Stimulated activated effector memory CD8-positive, alpha-beta T cell treated with anti-CD3 and anti-CD28 coated beads, Interleukin-12 subunit alpha, Interleukin-12 subunit beta, amount 100 ng/mL, for 72 hours (primary cell): ENCODE measurements at regions not wholly inside any gene's neighbourhood (a gene's known extent, or its start where the extent isn't known, plus 50 kb on each side); places are given as distances from the start of the nearest gene placed in this dataset.

Experiments
- ATAC-seq: fragments of 150-1000 bp; cut with Tn5 transposase; 2 replicates; pipeline ENCODE4 v1.10.0; 2021
- DNase-seq, 2 donors: peaks; one replicate each; pipeline ENCODE4 v3.0.0; 2021 to 2022; ENCODE audit warnings: low spot score in 2 of 2
- H3K27ac Mint-ChIP-seq: one replicate; pipeline ENCODE4 v1.8.0; 2022; ENCODE audit warnings: mild to moderate bottlenecking, mixed read lengths
- H3K36me3 Mint-ChIP-seq: one replicate; pipeline ENCODE4 v1.8.0; 2022; ENCODE audit warnings: mild to moderate bottlenecking, mixed read lengths
- H3K4me1 Mint-ChIP-seq: one replicate; pipeline ENCODE4 v1.8.0; 2022; ENCODE audit warnings: mixed read lengths
- H3K4me3 Mint-ChIP-seq: one replicate; pipeline ENCODE4 v1.8.0; 2022; ENCODE audit warnings: mild to moderate bottlenecking, mixed read lengths
- H3K9me3 Mint-ChIP-seq: one replicate; pipeline ENCODE4 v1.8.0; 2022; ENCODE audit warnings: mixed read lengths

DNA sequence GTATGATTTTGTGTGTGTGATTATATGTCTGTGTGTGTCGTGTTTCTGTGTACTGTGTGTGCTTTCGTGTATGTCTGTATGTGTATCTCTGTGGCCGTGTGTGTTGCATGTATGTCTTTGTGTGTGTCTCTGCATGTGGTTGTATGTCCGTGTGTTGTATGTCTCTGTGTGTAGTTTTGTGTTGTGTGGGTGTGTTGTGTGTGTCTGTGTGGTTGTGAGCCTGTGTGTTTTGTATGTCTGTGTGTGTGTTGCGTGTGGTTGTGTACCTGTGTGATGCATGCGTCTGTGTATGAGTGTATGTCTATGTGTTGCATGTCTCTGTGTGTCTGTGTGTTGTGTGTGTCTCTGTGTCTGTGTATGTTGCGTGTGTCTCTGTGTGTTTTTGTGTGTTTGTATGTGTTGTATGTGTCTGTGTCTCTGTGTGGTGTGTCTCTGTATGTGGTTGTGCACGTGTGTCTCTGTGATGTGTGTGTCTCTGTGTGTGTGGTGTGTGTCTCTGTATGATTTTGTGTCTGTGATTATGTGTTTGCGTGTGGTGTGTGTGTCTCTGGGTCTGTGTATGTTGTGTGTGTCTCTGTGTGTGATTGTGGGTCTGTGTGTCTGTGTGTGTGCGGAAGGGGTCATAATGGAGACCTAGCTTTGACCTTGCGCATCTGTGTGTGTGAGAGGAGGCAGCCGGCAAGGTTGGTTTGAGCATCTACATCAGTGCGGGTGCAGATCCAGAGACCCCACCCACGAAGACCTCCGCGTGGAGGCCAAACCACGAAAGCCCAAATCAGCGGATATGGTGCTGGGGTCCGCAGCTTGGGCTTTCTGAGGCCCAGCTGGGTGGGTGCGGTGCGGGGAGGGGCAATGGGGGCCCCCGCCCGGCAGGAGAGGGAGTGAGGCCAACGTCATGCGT is 212.6 kb upstream of the GSE1 start:
- no peak overlapping the region for H3K4me3 Mint-ChIP-seq
- H3K36me3 Mint-ChIP-seq, result no peaks in the 10 kb centered on the region
- ATAC-seq (no peak), DNase-seq (no peak)
- no peaks in the 10 kb centered on the region for H3K4me1 Mint-ChIP-seq
- no peak overlapping the region for H3K27ac Mint-ChIP-seq
- H3K9me3 Mint-ChIP-seq, result no peaks in the 10 kb centered on the region

DNA sequence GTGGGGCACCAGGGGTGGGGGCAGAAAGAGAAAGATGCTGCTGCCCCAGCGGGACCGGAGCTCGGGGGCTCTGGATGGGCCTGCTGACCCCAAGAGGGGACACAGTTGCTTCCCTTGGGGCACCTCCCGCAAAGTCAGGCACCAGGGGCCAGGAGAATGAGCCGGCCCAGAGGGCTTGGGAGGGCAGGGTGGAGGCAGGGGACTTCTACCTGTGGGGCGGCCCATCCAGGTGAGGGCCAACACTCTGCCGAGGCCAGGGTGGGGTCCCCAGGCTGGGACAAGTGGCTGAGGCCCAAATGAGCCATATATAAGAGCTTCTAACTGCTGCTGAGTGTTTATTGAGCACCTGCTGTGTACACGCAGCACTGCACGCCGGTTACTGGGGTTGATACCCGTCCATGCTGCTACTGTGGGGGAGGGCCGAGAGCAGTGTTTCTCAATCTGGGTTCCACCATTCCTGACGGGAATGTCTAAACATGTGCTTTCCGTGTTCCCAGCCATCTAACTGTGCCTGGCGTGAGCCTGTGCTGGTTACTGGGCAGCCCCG is 211.7 kb upstream of the GSE1 start:
- no peak for ATAC-seq
- H3K9me3 Mint-ChIP-seq, result no peaks in the 10 kb centered on the region
- H3K4me1 Mint-ChIP-seq, result no peaks in the 10 kb centered on the region
- H3K4me3 Mint-ChIP-seq, result no peak overlapping the region
- no peak overlapping the region for H3K27ac Mint-ChIP-seq
- DNase-seq, result no peak
- H3K36me3 Mint-ChIP-seq, result no peaks in the 10 kb centered on the region

DNA sequence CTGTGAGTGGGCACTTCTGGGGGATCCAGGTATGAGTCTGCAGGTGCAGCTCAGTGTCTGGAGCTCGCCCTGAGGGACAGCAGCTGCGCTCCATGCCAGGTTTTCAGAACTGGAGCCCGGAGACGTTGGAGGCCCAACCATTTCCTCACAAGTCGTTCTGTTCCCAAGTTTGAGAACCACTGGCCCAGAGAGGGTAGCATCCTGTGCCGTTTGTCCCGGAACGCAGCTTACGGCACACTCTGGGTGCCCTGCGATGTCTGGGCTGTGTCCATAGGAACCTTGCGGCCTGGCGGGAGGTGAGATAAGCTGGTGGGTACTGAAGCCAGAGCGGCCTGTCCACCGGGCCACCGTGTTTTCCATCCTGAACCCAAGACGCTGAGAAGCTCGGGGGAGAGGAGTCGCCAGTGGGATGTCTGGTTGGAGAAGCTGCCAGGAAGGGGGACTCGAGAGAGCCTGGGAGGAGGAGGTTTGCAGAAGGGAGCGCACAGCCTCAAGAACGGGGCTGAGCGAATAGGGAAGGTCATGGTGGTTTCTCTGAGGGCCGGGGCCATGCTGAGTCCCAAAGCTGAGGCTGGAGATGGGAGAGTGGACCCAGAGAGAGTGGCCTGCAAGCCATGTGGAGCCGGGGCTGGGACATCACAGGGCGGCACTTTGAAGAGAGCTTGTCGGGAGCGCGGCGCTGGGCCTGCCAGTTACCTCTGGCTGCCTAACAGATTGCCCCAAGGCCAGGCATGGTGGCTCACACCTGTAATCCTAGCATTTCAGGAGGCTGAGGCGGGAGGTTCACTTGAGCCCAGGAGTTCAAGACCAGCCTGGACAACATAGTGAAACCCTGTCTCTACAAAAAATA is 211.0 kb upstream of the GSE1 start:
- no peak overlapping the region for H3K4me3 Mint-ChIP-seq
- no peaks in the 10 kb centered on the region for H3K4me1 Mint-ChIP-seq
- H3K36me3 Mint-ChIP-seq, result no peaks in the 10 kb centered on the region
- no peak for DNase-seq
- no peaks in the 10 kb centered on the region for H3K9me3 Mint-ChIP-seq
- H3K27ac Mint-ChIP-seq, result peak overlapping the region; percentile 65
- ATAC-seq, result no peak

DNA sequence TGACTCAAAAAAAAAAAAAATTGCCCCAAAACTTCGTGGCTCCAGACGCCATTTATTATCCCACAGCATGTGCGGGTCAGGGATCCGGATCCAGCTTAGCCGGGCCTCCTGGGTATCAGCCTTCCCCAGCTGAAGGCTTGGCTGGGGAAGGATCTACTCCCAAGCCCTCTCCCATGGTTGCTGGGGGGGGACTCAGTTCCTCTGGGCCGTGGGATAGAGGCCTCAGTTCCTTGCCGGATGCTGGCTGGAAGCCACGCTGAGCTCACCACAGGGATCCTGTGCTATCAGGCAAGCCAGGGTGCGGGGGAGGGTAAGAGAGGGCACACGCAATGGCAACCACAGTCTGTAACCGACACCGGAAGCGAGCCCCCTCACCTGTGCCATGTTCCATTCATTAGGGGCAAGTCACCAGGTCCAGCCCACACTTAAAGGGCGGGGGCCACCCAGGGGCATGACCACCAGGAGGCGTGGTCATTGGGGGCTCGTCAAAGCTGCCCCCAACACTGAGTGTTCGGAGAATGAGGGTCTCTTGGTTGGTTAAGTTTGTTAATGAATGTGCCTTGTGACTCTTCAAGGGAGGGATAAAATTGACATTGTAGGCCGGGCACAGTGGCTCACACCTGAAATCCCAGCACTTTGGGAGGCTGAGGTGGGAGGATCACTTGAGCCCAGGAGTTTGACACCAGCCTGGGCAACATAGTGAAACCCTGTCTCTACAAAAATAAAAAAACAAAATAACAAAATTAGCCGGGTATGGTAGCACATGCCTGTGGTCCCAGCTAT is 210.0 kb upstream of the GSE1 start:
- Mint-ChIP-seq H3K36me3 (no peaks in the 10 kb centered on the region), H3K4me1 (no peaks in the 10 kb centered on the region)
- no peak for ATAC-seq

DNA sequence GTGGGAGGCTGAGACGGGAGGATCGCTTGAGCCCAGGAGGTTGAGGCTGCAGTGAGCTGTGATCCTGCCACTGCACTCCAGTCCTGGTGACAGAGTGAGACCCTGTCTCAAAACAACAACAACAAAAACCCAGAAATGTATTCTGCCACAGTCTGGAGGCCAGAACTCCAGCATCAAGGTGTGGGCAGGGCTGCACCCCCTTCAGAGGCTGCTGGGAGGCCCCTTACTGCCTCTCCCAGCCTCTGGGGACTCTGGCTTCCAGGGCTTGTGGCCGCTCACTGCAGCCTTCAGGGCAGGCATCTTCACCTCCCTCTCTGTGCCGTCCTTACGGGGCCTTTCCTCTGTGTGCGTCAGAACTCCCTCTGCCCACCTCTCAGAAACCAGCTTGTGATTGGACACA is 209.4 kb upstream of the GSE1 start:
- no peak for DNase-seq
- no peak for ATAC-seq
- Mint-ChIP-seq H3K36me3 (no peaks in the 10 kb centered on the region), H3K4me1 (no peaks in the 10 kb centered on the region), H3K27ac (no peak overlapping the region), H3K4me3 (no peak overlapping the region), H3K9me3 (no peaks in the 10 kb centered on the region)

More for the DNA sequence above, 210.0 kb upstream of the GSE1 start:
- no peak overlapping the region for H3K27ac Mint-ChIP-seq
- no peak overlapping the region for H3K4me3 Mint-ChIP-seq
- no peak for DNase-seq
- no peaks in the 10 kb centered on the region for H3K9me3 Mint-ChIP-seq

DNA sequence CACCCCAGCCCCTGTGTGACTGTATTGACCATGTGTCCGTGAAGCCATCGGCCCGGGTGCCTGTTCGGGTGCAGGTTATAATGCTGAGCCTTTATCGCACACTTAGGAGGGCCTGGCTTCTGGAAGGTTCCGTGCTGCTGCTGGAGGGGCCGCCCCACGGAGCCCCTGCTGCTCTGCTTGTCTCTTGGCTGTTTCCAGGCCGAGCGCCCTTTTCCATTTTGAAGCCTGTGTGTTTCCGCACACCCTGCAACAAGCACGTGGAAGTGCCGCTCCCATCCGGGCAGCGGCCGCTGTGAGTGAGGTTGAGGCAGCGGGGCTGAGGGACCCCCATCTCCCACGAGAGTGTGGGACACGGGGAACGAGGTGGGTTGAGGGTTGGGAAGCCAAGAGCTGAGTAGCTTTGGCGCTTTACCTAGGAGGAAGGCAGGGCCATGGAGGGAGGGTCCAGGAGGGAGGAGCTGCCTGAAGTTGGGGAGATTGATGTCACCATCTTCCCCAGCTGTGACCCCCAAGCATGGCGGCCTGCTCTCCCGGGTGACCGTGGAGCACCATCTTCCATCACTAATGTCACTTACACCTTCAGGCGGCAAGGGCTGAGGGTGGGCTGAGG is 200.1 kb upstream of the GSE1 start:
- no peak overlapping the region for H3K27ac Mint-ChIP-seq
- ATAC-seq, result no peak
- H3K36me3 Mint-ChIP-seq, result no peaks in the 10 kb centered on the region
- H3K9me3 Mint-ChIP-seq, result no peaks in the 10 kb centered on the region
- no peak overlapping the region for H3K4me3 Mint-ChIP-seq
- no peak for DNase-seq
- no peaks in the 10 kb centered on the region for H3K4me1 Mint-ChIP-seq

DNA sequence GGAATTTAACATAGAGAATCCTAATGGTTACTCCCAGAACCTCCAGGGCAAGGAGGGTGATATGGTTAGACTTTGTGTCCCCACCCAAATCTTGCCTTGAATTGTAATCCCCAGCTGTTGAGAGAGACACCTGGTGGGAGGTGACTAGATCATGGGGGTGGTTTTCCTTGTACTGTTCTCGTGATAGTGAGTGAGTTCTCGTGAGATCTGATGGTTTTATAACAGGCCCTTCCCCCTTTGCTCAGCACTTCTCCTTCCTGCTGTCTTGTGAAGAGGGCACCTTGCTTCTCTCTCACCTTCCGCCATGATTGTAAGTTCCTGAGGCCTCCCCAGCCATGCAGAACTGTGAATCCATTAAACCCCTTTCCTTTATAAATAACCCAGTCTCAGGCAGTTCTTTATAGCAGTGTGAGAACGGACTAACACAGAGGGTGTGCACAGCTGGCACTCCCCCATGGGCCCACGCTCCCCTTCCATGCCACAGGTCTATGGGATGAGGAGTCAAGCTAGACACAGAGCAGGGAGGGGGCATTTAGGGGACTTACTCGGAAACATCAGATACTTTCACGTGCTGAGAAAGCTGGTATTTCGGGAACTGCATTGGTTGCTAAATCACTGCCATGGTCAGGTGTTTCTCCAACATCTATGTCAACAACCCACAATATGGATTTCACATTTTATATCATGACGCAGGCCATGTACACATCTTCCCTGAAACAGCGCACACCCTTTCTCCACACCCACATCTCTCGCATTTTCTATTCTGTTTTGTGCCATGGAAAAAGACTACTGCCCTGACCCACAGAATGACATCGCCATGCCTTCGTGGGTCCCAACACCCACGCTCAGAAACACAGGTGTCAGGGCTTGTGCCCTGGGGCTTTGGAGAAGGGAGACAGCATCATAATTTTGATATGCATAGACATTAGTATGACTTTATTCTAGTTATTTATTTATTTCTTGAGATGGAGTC is 199.1 kb upstream of the GSE1 start:
- Mint-ChIP-seq H3K4me3 (no peak overlapping the region), H3K9me3 (no peaks in the 10 kb centered on the region), H3K4me1 (peaks cover 5% of the 10 kb centered on the region), H3K36me3 (no peaks in the 10 kb centered on the region), H3K27ac (no peak overlapping the region)
- ATAC-seq (no peak), DNase-seq (no peak)

DNA sequence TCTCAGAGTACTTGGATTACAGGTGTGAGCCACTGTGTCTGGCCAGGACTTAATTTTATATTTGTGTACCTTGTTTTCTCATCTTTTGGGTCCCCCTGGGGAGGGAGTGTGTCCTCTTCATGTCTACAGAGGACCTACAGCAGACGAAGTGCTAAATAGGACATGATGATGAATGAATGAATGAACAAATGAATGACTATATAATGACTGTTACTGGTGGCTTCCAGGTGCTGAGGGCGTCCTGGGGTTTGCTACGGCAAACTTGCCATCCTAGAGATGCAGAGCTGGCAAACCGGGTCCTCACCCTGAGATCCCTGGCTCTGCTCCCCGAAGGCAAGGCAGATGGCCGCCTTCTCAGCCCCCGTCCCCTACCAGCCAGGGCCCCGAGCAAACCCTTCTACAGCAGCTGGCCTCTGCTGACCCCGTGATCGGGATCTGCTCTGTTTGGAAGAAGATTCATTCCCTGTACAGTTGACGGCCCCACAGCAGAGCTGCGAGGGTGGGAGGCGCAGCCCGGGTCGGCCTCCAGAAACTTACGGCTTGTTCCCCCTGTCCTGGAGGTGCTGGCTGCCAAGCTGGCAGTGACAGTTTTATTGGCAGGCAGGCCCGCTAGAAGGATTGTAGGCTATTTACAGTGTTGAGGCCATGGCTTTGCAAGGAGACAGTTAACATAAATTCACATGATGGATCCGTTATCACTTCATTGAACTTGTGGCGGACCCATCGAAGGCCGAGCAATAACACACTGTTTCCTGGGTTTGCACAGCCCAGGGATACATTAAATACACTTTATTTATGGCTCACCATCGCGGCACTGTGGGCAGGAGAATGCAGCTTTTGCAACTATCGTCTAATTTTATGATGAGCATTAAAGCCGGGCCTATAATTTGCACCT is 197.7 kb upstream of the GSE1 start:
- H3K27ac Mint-ChIP-seq, result no peak overlapping the region
- peaks cover 5% of the 10 kb centered on the region for H3K4me1 Mint-ChIP-seq
- ATAC-seq, result no peak
- H3K9me3 Mint-ChIP-seq, result no peaks in the 10 kb centered on the region
- H3K4me3 Mint-ChIP-seq, result no peak overlapping the region
- DNase-seq, result no peak
- H3K36me3 Mint-ChIP-seq, result no peaks in the 10 kb centered on the region

DNA sequence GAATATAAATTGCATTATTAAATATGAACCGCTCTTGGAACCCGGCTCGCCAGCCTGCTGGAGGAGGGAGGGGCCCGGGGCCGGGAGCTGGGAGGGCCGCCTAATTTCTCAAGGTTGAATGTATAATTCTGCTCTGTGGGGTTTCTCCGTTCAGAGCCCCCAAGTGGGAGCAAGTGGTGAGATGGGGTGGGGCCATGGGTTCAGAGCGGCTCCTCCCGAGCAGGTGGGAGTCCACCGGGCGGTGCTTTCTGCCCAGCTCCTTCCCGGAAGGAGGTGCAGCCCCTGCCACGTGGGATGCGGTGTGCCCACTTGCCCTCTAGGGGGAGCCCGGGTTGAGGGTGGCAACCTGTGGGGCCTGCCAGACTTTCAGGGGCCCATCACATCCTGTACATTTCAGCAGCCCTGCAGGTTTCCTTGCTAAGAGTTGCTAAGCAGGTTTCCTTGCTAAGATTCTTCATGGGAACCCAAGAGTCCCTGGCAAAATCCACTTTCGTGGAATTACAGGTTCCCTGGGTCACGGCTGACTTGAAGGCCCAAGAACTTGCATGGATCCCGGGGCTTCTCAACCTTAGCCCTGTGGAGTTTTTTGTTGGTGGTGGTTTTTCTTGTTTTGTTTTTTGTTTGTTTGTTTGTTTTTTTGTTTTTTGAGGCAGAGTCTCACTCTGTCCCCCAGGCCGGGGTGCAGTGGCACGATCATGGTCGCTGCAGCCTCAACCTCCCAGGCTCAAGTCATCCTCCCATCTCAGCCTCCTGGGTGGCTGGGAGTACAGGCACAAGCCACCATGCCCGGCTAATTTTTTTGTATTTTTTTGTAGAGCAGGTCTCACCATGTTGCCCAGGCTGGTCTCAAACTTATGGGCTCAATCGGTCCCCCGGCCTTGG is 196.7 kb upstream of the GSE1 start:
- Mint-ChIP-seq H3K36me3 (no peaks in the 10 kb centered on the region), H3K4me1 (peaks cover 11% of the 10 kb centered on the region), H3K27ac (no peak overlapping the region), H3K4me3 (no peak overlapping the region), H3K9me3 (no peaks in the 10 kb centered on the region)
- peak; percentile 61 for ATAC-seq
- DNase-seq, result peak; percentile 62 to 86

DNA sequence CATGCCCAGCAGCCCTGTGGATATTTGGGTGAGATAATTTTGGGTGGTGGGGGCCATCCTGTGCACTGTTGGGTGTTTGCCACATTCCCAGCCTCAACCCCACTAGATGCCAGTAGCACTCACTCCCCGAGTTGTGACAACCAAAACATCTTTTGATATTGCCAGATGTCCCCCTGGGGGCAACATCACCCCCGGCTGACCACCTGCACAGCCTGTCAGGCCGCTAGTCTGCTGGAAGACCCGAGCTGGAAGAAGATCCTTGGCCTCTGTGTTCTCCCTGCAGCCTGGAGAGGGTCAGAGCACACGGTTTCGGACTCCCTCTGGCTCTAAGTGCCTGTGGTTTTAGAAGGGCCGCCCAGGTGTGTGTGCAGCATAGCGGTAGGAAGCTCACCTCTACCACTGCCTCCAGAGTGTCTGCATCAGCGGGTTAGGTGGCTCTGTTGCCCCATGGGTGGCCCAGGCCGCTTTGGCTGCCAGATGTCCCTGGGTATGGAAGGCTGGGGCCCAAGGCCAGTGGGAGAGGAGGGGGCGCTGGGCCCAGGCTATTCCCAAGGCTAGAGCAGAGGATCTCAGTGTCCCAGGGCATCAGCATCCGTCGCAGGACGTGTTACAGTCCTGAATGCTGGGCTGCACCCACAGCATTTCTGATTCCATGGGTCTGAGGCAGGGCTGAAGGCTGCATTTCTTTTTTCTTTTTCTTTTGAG is 195.8 kb upstream of the GSE1 start:
- DNase-seq, result no peak
- no peak overlapping the region for H3K4me3 Mint-ChIP-seq
- no peaks in the 10 kb centered on the region for H3K36me3 Mint-ChIP-seq
- ATAC-seq, result no peak
- peaks cover 11% of the 10 kb centered on the region for H3K4me1 Mint-ChIP-seq
- no peak overlapping the region for H3K27ac Mint-ChIP-seq
- no peaks in the 10 kb centered on the region for H3K9me3 Mint-ChIP-seq

DNA sequence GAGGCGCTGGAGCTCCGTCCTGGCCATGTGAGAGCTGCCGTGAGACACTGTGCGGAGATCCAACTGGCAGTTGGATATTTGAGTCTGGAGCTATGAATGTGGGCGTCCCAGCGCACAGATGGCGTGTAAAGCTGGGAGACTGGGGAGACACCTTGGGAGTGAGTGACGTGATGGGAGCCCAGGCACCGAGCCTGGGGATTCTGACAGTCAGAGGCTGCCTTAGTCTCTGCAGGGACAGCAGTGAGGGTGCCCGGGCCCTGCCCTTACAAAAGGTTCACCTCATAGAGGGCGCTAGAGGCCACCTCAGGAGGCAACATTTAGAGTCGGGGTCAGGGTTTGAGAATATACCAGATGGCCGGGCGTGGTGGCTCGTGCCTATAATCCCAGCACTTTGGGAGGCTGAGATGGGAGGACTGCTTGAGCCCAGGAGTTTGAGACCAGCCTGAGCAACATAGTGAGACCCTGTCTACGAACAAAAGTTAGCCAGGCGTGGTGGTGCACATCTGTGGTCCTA is 194.1 kb upstream of the GSE1 start:
- H3K4me3 Mint-ChIP-seq, result no peak overlapping the region
- no peaks in the 10 kb centered on the region for H3K36me3 Mint-ChIP-seq
- no peak overlapping the region for H3K27ac Mint-ChIP-seq
- DNase-seq (no peak), ATAC-seq (no peak)
- peaks cover 11% of the 10 kb centered on the region for H3K4me1 Mint-ChIP-seq
- no peaks in the 10 kb centered on the region for H3K9me3 Mint-ChIP-seq
